ENCODE measurements at regions not wholly inside any gene's neighbourhood (a gene's known extent, or its start where the extent isn't known, plus 50 kb on each side); places are given as distances from the start of the nearest gene placed in this dataset.
A peak's percentile ranks its signal among the peaks of the same experiment; 100 is the strongest.

- no peaks in the 10 kb centered on the region for H3K27me3 ChIP-seq (ENCODE audit: control insufficient read depth, insufficient read depth, low read length)
- no peak overlapping the region for H3K27ac ChIP-seq (ENCODE audit: low read depth, low read length)
- WGBS (ENCODE audit: insufficient coverage) = 96% methylated on average over 3 of the region's 3 CpGs
- DNase-seq (ENCODE audit: low read depth in 4 of 6, low spot score in 6 of 6) = no peak
- no peaks in the 10 kb centered on the region for H3K9me3 ChIP-seq (ENCODE audit: control insufficient read depth, insufficient read depth, low read length)
- H3K36me3 ChIP-seq (ENCODE audit: control insufficient read depth, insufficient read depth, low read length) = peaks cover 3% of the 10 kb centered on the region
- H3K4me1 ChIP-seq (ENCODE audit: control insufficient read depth, insufficient read depth, low read length) = peaks cover 26% of the 10 kb centered on the region
- no peak overlapping the region for H3K4me3 ChIP-seq (ENCODE audit: low read depth, low read length)
These were observed 50.0 kb downstream of the PITPNM2 start for GRCh38 chr12:123100882-123101281.

GRCh38 chr12:123100450-123100849, 50.4 kb downstream of the PITPNM2 start:
- H3K4me3 ChIP-seq (ENCODE audit: low read depth, low read length) = no peak overlapping the region
- no peak for DNase-seq (ENCODE audit: low read depth in 4 of 6, low spot score in 6 of 6)
- H3K27ac ChIP-seq (ENCODE audit: low read depth, low read length) = no peak overlapping the region
- H3K4me1 ChIP-seq (ENCODE audit: control insufficient read depth, insufficient read depth, low read length) = peaks cover 26% of the 10 kb centered on the region
- 94% methylated on average over 5 of the region's 9 CpGs for WGBS (ENCODE audit: insufficient coverage)
- H3K9me3 ChIP-seq (ENCODE audit: control insufficient read depth, insufficient read depth, low read length) = no peaks in the 10 kb centered on the region
- H3K27me3 ChIP-seq (ENCODE audit: control insufficient read depth, insufficient read depth, low read length) = no peaks in the 10 kb centered on the region
- no peaks in the 10 kb centered on the region for H3K36me3 ChIP-seq (ENCODE audit: control insufficient read depth, insufficient read depth, low read length)

- Histone ChIP-seq H3K4me3 (ENCODE audit: low read depth, low read length) (no peak overlapping the region), H3K9me3 (ENCODE audit: control insufficient read depth, insufficient read depth, low read length) (no peaks in the 10 kb centered on the region), H3K27ac (ENCODE audit: low read depth, low read length) (no peak overlapping the region), H3K4me1 (ENCODE audit: control insufficient read depth, insufficient read depth, low read length) (peaks cover 33% of the 10 kb centered on the region), H3K36me3 (ENCODE audit: control insufficient read depth, insufficient read depth, low read length) (no peaks in the 10 kb centered on the region), H3K27me3 (ENCODE audit: control insufficient read depth, insufficient read depth, low read length) (no peaks in the 10 kb centered on the region)
- DNase-seq (ENCODE audit: low read depth in 4 of 6, low spot score in 6 of 6) = peak in 1 of 6 donors; percentile 57
- 75% methylated on average over 1 of the region's 5 CpGs for WGBS (ENCODE audit: insufficient coverage)
These were observed 51.2 kb downstream of the PITPNM2 start for GRCh38 chr12:123099560-123100192.

GRCh38 chr12:123098780-123099179, 52.1 kb downstream of the PITPNM2 start:
- WGBS (ENCODE audit: insufficient coverage) = 95% methylated on average over 2 of the region's 2 CpGs

GRCh38 chr12:123097561-123098084, 53.3 kb downstream of the PITPNM2 start:
- H3K36me3 ChIP-seq (ENCODE audit: control insufficient read depth, insufficient read depth, low read length) = no peaks in the 10 kb centered on the region
- WGBS (ENCODE audit: insufficient coverage) = 57% methylated on average over 12 of the region's 12 CpGs
- peak in 2 of 6 donors; percentile 51 to 76 for DNase-seq (ENCODE audit: low read depth in 4 of 6, low spot score in 6 of 6)
- H3K4me1 ChIP-seq (ENCODE audit: control insufficient read depth, insufficient read depth, low read length) = peaks cover 43% of the 10 kb centered on the region
- no peaks in the 10 kb centered on the region for H3K9me3 ChIP-seq (ENCODE audit: control insufficient read depth, insufficient read depth, low read length)
- no peaks in the 10 kb centered on the region for H3K27me3 ChIP-seq (ENCODE audit: control insufficient read depth, insufficient read depth, low read length)
- no peak overlapping the region for H3K27ac ChIP-seq (ENCODE audit: low read depth, low read length)
- no peak overlapping the region for H3K4me3 ChIP-seq (ENCODE audit: low read depth, low read length)

More at GRCh38 chr12:123098780-123099179, 52.1 kb downstream of the PITPNM2 start:
- peaks cover 42% of the 10 kb centered on the region for H3K4me1 ChIP-seq (ENCODE audit: control insufficient read depth, insufficient read depth, low read length)
- H3K36me3 ChIP-seq (ENCODE audit: control insufficient read depth, insufficient read depth, low read length) = no peaks in the 10 kb centered on the region
- no peak for DNase-seq (ENCODE audit: low read depth in 4 of 6, low spot score in 6 of 6)
- no peaks in the 10 kb centered on the region for H3K9me3 ChIP-seq (ENCODE audit: control insufficient read depth, insufficient read depth, low read length)
- no peak overlapping the region for H3K27ac ChIP-seq (ENCODE audit: low read depth, low read length)
- H3K27me3 ChIP-seq (ENCODE audit: control insufficient read depth, insufficient read depth, low read length) = no peaks in the 10 kb centered on the region
- no peak overlapping the region for H3K4me3 ChIP-seq (ENCODE audit: low read depth, low read length)

GRCh38 chr12:123096741-123097140, 54.1 kb downstream of the PITPNM2 start:
- WGBS (ENCODE audit: insufficient coverage) = 80% methylated on average over 1 of the region's 5 CpGs
- Histone ChIP-seq H3K4me1 (ENCODE audit: control insufficient read depth, insufficient read depth, low read length) (peaks cover 43% of the 10 kb centered on the region), H3K9me3 (ENCODE audit: control insufficient read depth, insufficient read depth, low read length) (no peaks in the 10 kb centered on the region), H3K36me3 (ENCODE audit: control insufficient read depth, insufficient read depth, low read length) (no peaks in the 10 kb centered on the region), H3K27me3 (ENCODE audit: control insufficient read depth, insufficient read depth, low read length) (no peaks in the 10 kb centered on the region), H3K4me3 (ENCODE audit: low read depth, low read length) (no peak overlapping the region), H3K27ac (ENCODE audit: low read depth, low read length) (no peak overlapping the region)
- DNase-seq (ENCODE audit: low read depth in 4 of 6, low spot score in 6 of 6) = no peak

- WGBS (ENCODE audit: insufficient coverage) = 23% methylated on average over 4 of the region's 8 CpGs
- Histone ChIP-seq H3K27me3 (ENCODE audit: control insufficient read depth, insufficient read depth, low read length) (no peaks in the 10 kb centered on the region), H3K4me1 (ENCODE audit: control insufficient read depth, insufficient read depth, low read length) (peaks cover 43% of the 10 kb centered on the region), H3K27ac (ENCODE audit: low read depth, low read length) (no peak overlapping the region), H3K36me3 (ENCODE audit: control insufficient read depth, insufficient read depth, low read length) (no peaks in the 10 kb centered on the region), H3K4me3 (ENCODE audit: low read depth, low read length) (no peak overlapping the region), H3K9me3 (ENCODE audit: control insufficient read depth, insufficient read depth, low read length) (no peaks in the 10 kb centered on the region)
- peak in 2 of 6 donors; percentile 81 to 84 for DNase-seq (ENCODE audit: low read depth in 4 of 6, low spot score in 6 of 6)
These were observed 54.7 kb downstream of the PITPNM2 start for GRCh38 chr12:123096182-123096581.

- peak in 1 of 6 donors; percentile 51 for DNase-seq (ENCODE audit: low read depth in 4 of 6, low spot score in 6 of 6)
- Histone ChIP-seq H3K27me3 (ENCODE audit: control insufficient read depth, insufficient read depth, low read length) (no peaks in the 10 kb centered on the region), H3K36me3 (ENCODE audit: control insufficient read depth, insufficient read depth, low read length) (no peaks in the 10 kb centered on the region), H3K9me3 (ENCODE audit: control insufficient read depth, insufficient read depth, low read length) (no peaks in the 10 kb centered on the region), H3K4me1 (ENCODE audit: control insufficient read depth, insufficient read depth, low read length) (peaks cover 43% of the 10 kb centered on the region), H3K27ac (ENCODE audit: low read depth, low read length) (no peak overlapping the region), H3K4me3 (ENCODE audit: low read depth, low read length) (no peak overlapping the region)
- 72% methylated on average over 23 of the region's 25 CpGs for WGBS (ENCODE audit: insufficient coverage)
These were observed 55.6 kb downstream of the PITPNM2 start for GRCh38 chr12:123095078-123095881.

GRCh38 chr12:123094349-123095077, 56.4 kb downstream of the PITPNM2 start:
- peaks cover 43% of the 10 kb centered on the region for H3K4me1 ChIP-seq (ENCODE audit: control insufficient read depth, insufficient read depth, low read length)
- H3K27ac ChIP-seq (ENCODE audit: low read depth, low read length) = no peak overlapping the region
- no peaks in the 10 kb centered on the region for H3K36me3 ChIP-seq (ENCODE audit: control insufficient read depth, insufficient read depth, low read length)
- no peak overlapping the region for H3K4me3 ChIP-seq (ENCODE audit: low read depth, low read length)
- no peak for DNase-seq (ENCODE audit: low read depth in 4 of 6, low spot score in 6 of 6)
- no peaks in the 10 kb centered on the region for H3K27me3 ChIP-seq (ENCODE audit: control insufficient read depth, insufficient read depth, low read length)
- WGBS (ENCODE audit: insufficient coverage) = 77% methylated on average over 17 of the region's 18 CpGs
- H3K9me3 ChIP-seq (ENCODE audit: control insufficient read depth, insufficient read depth, low read length) = no peaks in the 10 kb centered on the region

All from spinal cord (tissue), 9 donors.